IMR-90 (cell line): ENCODE measurements at regions not wholly inside any gene's neighbourhood (a gene's known extent, or its start where the extent isn't known, plus 50 kb on each side); places are given as distances from the start of the nearest gene placed in this dataset.

Experiments
- ATAC-seq: fragments of 200-7000 bp; cut with Tn5 transposase; 2 replicates; pipeline ENCODE4 v1.9.1; 2020; ENCODE audit warnings: low read depth, mild to moderate bottlenecking, moderate library complexity
- BruUV-seq: library from RNA; stranded (reverse); fragments of 400-500 nt; replicated peaks from 2 replicates; lab custom pipeline; 2021; lab: Mats Ljungman, UMichigan
- CTCF ChIA-PET: fragments of 300-600 bp; formaldehyde crosslinking; extraction: SDS; loops from one replicate; lab custom pipeline; 2021; ENCODE audit warnings: antibody characterized with exemption; lab: Yijun Ruan, JAX
- POLR2A ChIA-PET: fragments of 300-600 bp; sonication (Branson Sonifier 250); formaldehyde crosslinking; loops from one replicate; lab custom pipeline; 2022; ENCODE audit warnings: antibody characterized with exemption; ENCODE audit not compliant: unreplicated experiment; lab: Charles Lee
- DNase-seq: peaks from one replicate; pipeline ENCODE4 v3.0.0; 2013
- H2AFZ ChIP-seq: replicated peaks from 2 replicates; pipeline ENCODE3; 2013; ENCODE audit warnings: low read length, mild to moderate bottlenecking; ENCODE audit not compliant: poor library complexity
- H2AK5ac ChIP-seq: 2 replicates; pipeline ENCODE4 v1.6.1; 2013; ENCODE audit warnings: low read depth, low read length, inconsistent platforms
- H2AK9ac ChIP-seq: replicated peaks from 2 replicates; pipeline ENCODE3; 2013; ENCODE audit warnings: mild to moderate bottlenecking, low read depth, low read length, moderate library complexity; ENCODE audit not compliant: poor library complexity
- H2BK120ac ChIP-seq: 2 replicates; pipeline ENCODE4 v1.6.1; 2013; ENCODE audit warnings: low read depth, low read length, inconsistent platforms
- H2BK15ac ChIP-seq: 3 replicates; pipeline ENCODE4 v1.6.1; 2013; ENCODE audit warnings: low read depth, low read length, inconsistent platforms
- H2BK20ac ChIP-seq: 2 replicates; pipeline ENCODE4 v1.6.1; 2013; ENCODE audit warnings: low read depth, mild to moderate bottlenecking, inconsistent platforms, low read length, moderate library complexity
- H2BK5ac ChIP-seq: 2 replicates; pipeline ENCODE4 v1.6.1; 2013; ENCODE audit warnings: mild to moderate bottlenecking, low read depth, low read length, inconsistent platforms; ENCODE audit not compliant: poor library complexity, severe bottlenecking
- H3K14ac ChIP-seq: replicated peaks from 2 replicates; pipeline ENCODE4 v1.6.1; 2013; ENCODE audit warnings: low read depth, low read length, inconsistent platforms
- H3K18ac ChIP-seq: 2 replicates; pipeline ENCODE4 v1.6.1; 2013; ENCODE audit warnings: low read depth, low read length, control low read depth
- H3K23ac ChIP-seq: 2 replicates; pipeline ENCODE4 v1.6.1; 2013; ENCODE audit warnings: low read depth, low read length, inconsistent platforms
- H3K27ac ChIP-seq: 2 replicates; pipeline ENCODE4 v1.5.1; 2013; ENCODE audit warnings: mild to moderate bottlenecking, control low read depth, low read length; ENCODE audit not compliant: insufficient read depth
- H3K27me3 ChIP-seq: 2 replicates; pipeline ENCODE4 v1.6.1; 2013; ENCODE audit warnings: low read length; ENCODE audit not compliant: control insufficient read depth, insufficient read depth
- H3K36me3 ChIP-seq: 2 replicates; pipeline ENCODE4 v1.6.1; 2013; ENCODE audit warnings: low read length, mixed read lengths; ENCODE audit not compliant: control insufficient read depth, insufficient read depth
- H3K4ac ChIP-seq: 2 replicates; pipeline ENCODE4 v1.6.1; 2013; ENCODE audit warnings: low read depth, low read length, inconsistent platforms
- H3K4me1 ChIP-seq: 2 replicates; pipeline ENCODE4 v1.6.1; 2013; ENCODE audit warnings: low read length, mixed read lengths; ENCODE audit not compliant: control insufficient read depth, insufficient read depth
- H3K4me2 ChIP-seq: 2 replicates; pipeline ENCODE4 v1.6.1; 2013; ENCODE audit warnings: low read depth, mild to moderate bottlenecking, control low read depth, low read length, moderate library complexity
- H3K4me3 ChIP-seq: 2 replicates; pipeline ENCODE4 v1.5.1; 2013; ENCODE audit warnings: low read depth, mild to moderate bottlenecking, control low read depth, low read length, moderate library complexity; ENCODE audit not compliant: insufficient read depth
- H3K56ac ChIP-seq: 2 replicates; pipeline ENCODE4 v1.6.1; 2013; ENCODE audit warnings: low read length, inconsistent platforms; ENCODE audit not compliant: insufficient read depth; ENCODE audit errors: extremely low read depth
- H3K79me1 ChIP-seq, 2 experiments: 2 replicates each; pipeline ENCODE4 v1.6.1; 2013; ENCODE audit warnings: low read length in 2 of 2, inconsistent platforms in 1 of 2, low read depth in 1 of 2
- H3K9ac ChIP-seq: 2 replicates; pipeline ENCODE4 v1.6.1; 2013; ENCODE audit warnings: low read depth, low read length, control low read depth
- H3K9me1 ChIP-seq: 2 replicates; pipeline ENCODE4 v1.6.1; 2013; ENCODE audit warnings: low read length, inconsistent platforms; ENCODE audit not compliant: insufficient read depth
- H3K9me3 ChIP-seq: 2 replicates; pipeline ENCODE4 v1.6.1; 2013; ENCODE audit warnings: low read length; ENCODE audit not compliant: control insufficient read depth, insufficient read depth
- H4K20me1 ChIP-seq: 2 replicates; pipeline ENCODE4 v1.6.1; 2013; ENCODE audit warnings: low read length, inconsistent platforms; ENCODE audit not compliant: insufficient read depth
- H4K5ac ChIP-seq: 2 replicates; pipeline ENCODE4 v1.6.1; 2013; ENCODE audit warnings: mild to moderate bottlenecking, low read depth, low read length, control low read depth
- H4K8ac ChIP-seq, 2 experiments: 2 replicates each; pipeline ENCODE4 v1.6.1; 2013; ENCODE audit warnings: low read depth in 2 of 2, low read length in 2 of 2, control low read depth in 1 of 2, inconsistent platforms in 1 of 2
- H4K91ac ChIP-seq: 2 replicates; pipeline ENCODE4 v1.6.1; 2013; ENCODE audit warnings: low read depth, low read length, inconsistent platforms; ENCODE audit not compliant: insufficient read depth
- MAFK ChIP-seq: IDR thresholded peaks from 2 replicates; pipeline ENCODE4 v1.6.1; 2012; ENCODE audit warnings: low read depth, low read length, improper control_type of control experiment
- NFE2L2 ChIP-seq: fragments of 150-350 bp; IDR thresholded peaks from 2 replicates; pipeline ENCODE4 v1.6.1; 2016; ENCODE audit warnings: low read depth, mild to moderate bottlenecking, low read length
- RCOR1 ChIP-seq: IDR thresholded peaks from 2 replicates; pipeline ENCODE4 v1.6.1; 2012; ENCODE audit warnings: mild to moderate bottlenecking, low read length, improper control_type of control experiment; ENCODE audit not compliant: insufficient replicate concordance
- SMC3 ChIP-seq: fragments of 150-350 bp; IDR thresholded peaks from 2 replicates; pipeline ENCODE4 v1.6.1; 2016; ENCODE audit warnings: low read depth, mild to moderate bottlenecking, antibody characterized with exemption, low read length, moderate library complexity
- WGBS, 2 experiments: methylation state at CpG; one replicate each; pipeline versions ENCODE4 v1.1.5 to v1.1.7; 2013; ENCODE audit warnings: missing lambda C conversion rate in 2 of 2; ENCODE audit not compliant: insufficient read length in 1 of 2; ENCODE audit errors: extremely low coverage in 2 of 2; 5-methylcytosine and 5-hydroxymethylcytosine counted together
- dilution Hi-C: fragments of 300-500 bp; cut with HindIII; formaldehyde crosslinking; loops from one replicate; pipeline ENCODE4 v1.14.3; 2018; ENCODE audit warnings: low sequenced_read_pairs; ENCODE audit not compliant: unreplicated experiment
- in situ Hi-C: fragments of 300-500 bp; cut with MboI; formaldehyde crosslinking; loops from 3 replicates; pipeline ENCODE4 v1.14.3; 2019; ENCODE audit warnings: low sequenced_read_pairs, inconsistent platforms, mixed read lengths
- intact Hi-C: fragments of 100-400 bp; cut with micrococcal nuclease; formaldehyde crosslinking; loops from 2 replicates; pipeline ENCODE4 v1.10.0; 2022
- TF ChIP-seq, protein P1 (sequence below): conservative IDR thresholded peaks from 2 replicates; pipeline ENCODE4 v1.5.1; 2012; ENCODE audit warnings: mild to moderate bottlenecking, low read depth, low read length, improper control_type of control experiment

DNA sequence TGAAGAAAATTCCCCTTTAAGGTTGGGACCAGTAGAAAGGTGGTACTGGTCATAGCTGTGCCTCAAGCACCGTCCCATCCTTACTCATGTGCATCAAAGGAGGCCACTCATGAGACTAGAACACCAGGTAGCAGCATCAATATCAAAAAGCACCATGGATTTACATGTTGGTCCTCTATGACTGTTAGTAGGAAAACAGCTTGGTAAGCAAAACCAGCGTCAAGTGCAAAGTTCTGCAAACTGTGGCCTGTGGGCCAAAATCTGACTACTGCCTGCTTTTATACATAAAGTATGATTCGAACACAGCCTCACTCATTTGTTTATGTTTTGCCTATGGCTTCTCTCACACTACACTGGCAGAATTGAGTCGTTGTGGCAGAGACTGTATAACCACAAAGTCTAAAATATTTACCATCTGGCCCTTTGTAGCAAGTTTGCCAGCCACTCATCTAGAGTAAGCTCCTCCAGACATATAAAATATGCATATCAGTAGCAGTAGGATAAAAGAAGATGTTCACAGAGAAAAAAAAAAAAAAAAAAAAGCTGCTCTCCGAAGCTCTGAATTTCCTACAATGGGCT lies 119.7 kb upstream of the CTNNA2 start:
- Histone ChIP-seq H4K8ac (no peak overlapping the region), H3K36me3 (no peaks in the 10 kb centered on the region), H4K20me1 (no peaks in the 10 kb centered on the region), H3K9me3 (peaks cover 7% of the 10 kb centered on the region; the same call in 1 of the 2 replicates), H3K56ac (no peak overlapping the region), H3K79me1 (no peaks in the 10 kb centered on the region), H3K18ac (no peak overlapping the region), H3K4me3 (no peak overlapping the region), H3K9ac (no peak overlapping the region), H2AK9ac (no peak overlapping the region), H3K27me3 (no peaks in the 10 kb centered on the region), H2BK20ac (no peak overlapping the region), H2AK5ac (no peak overlapping the region), H3K4me2 (no peak overlapping the region), H2BK15ac (no peak overlapping the region), H3K27ac (no peak overlapping the region), H2AFZ (no peak overlapping the region), H3K9me1 (no peaks in the 10 kb centered on the region), H3K14ac (no peak overlapping the region), H3K4me1 (no peaks in the 10 kb centered on the region), H4K5ac (no peak overlapping the region), H2BK120ac (no peak overlapping the region), H3K23ac (no peak overlapping the region), H4K91ac (no peak overlapping the region), H3K4ac (no peak overlapping the region), H2BK5ac (no peak overlapping the region)
- dilution Hi-C loops = no loop called here
- in situ Hi-C loops = no loop called here
- 0% methylated on average over 1 of the region's 5 CpGs; no CpG with 5 or more reads in 1 of the 2 experiments for WGBS, 2 experiments
- TF ChIP-seq, protein P1, sequence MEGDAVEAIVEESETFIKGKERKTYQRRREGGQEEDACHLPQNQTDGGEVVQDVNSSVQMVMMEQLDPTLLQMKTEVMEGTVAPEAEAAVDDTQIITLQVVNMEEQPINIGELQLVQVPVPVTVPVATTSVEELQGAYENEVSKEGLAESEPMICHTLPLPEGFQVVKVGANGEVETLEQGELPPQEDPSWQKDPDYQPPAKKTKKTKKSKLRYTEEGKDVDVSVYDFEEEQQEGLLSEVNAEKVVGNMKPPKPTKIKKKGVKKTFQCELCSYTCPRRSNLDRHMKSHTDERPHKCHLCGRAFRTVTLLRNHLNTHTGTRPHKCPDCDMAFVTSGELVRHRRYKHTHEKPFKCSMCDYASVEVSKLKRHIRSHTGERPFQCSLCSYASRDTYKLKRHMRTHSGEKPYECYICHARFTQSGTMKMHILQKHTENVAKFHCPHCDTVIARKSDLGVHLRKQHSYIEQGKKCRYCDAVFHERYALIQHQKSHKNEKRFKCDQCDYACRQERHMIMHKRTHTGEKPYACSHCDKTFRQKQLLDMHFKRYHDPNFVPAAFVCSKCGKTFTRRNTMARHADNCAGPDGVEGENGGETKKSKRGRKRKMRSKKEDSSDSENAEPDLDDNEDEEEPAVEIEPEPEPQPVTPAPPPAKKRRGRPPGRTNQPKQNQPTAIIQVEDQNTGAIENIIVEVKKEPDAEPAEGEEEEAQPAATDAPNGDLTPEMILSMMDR = no peak
- TF ChIP-seq RCOR1 (no peak), NFE2L2 (no peak), SMC3 (no peak), MAFK (no peak)
- CTCF ChIA-PET = no interaction called here
- no TSS peak for BruUV-seq
- ATAC-seq = no peak
- POLR2A ChIA-PET = no interaction called here
- no peak for DNase-seq
- intact Hi-C loops = no loop called here
